ENCODE measurements at regions not wholly inside any gene's neighbourhood (a gene's known extent, or its start where the extent isn't known, plus 50 kb on each side); places are given as distances from the start of the nearest gene placed in this dataset.
A peak's percentile ranks its signal among the peaks of the same experiment; 100 is the strongest.

- TF ChIP-seq CTCF (IDR thresholded peaks at IDR 0.05; ENCODE audit: borderline replicate concordance, extremely low read depth, insufficient read depth), result no peak
- no peaks in the 10 kb centered on the region for H3K9me3 ChIP-seq (ENCODE audit: control insufficient read depth in 2 of 3, insufficient read depth in 1 of 3, low read length in 3 of 3)
- H3K9ac ChIP-seq (ENCODE audit: low read length in 3 of 3), result no peak overlapping the region
- no peak overlapping the region for H3K4me3 ChIP-seq (ENCODE audit: low read length in 3 of 3)
- FAIRE-seq, result no peak
- peaks cover 28% of the 10 kb centered on the region for H3K27me3 ChIP-seq (ENCODE audit: control insufficient read depth, insufficient read depth, low read length)
- peaks cover 0 to 2% (median 0%) of the 10 kb centered on the region in 3 donors for H3K4me1 ChIP-seq (ENCODE audit: control insufficient read depth in 2 of 3, insufficient read depth in 2 of 3, low read depth in 1 of 3, low read length in 3 of 3)
- intact Hi-C loops (cut with DNase I), result no loop called here
- H3K36me3 ChIP-seq (ENCODE audit: control insufficient read depth in 2 of 3, insufficient read depth in 3 of 3, low read length in 3 of 3), result no peaks in the 10 kb centered on the region
- peak; percentile 21 to 65 (median 48) for DNase-seq
- H3K27ac ChIP-seq (ENCODE audit: low read depth in 2 of 2, low read length in 2 of 2), result no peak overlapping the region
Observed at GRCh38 chr14:104460791-104461651, 118.5 kb upstream of the C14orf180 start.

GRCh38 chr14:104461676-104462449 is 117.7 kb upstream of the C14orf180 start:
- TF ChIP-seq CTCF (IDR thresholded peaks at IDR 0.05; ENCODE audit: borderline replicate concordance, extremely low read depth, insufficient read depth), result no peak
- Histone ChIP-seq H3K9me3 (ENCODE audit: control insufficient read depth in 2 of 3, insufficient read depth in 1 of 3, low read length in 3 of 3) (no peaks in the 10 kb centered on the region), H3K36me3 (ENCODE audit: control insufficient read depth in 2 of 3, insufficient read depth in 3 of 3, low read length in 3 of 3) (no peaks in the 10 kb centered on the region), H3K27me3 (ENCODE audit: control insufficient read depth, insufficient read depth, low read length) (peaks cover 28% of the 10 kb centered on the region), H3K4me3 (ENCODE audit: low read length in 3 of 3) (no peak overlapping the region), H3K9ac (ENCODE audit: low read length in 3 of 3) (no peak overlapping the region), H3K4me1 (ENCODE audit: control insufficient read depth in 2 of 3, insufficient read depth in 2 of 3, low read depth in 1 of 3, low read length in 3 of 3) (peaks cover 0 to 2% (median 0%) of the 10 kb centered on the region in 3 donors), H3K27ac (ENCODE audit: low read depth in 2 of 2, low read length in 2 of 2) (no peak overlapping the region)
- peak in 1 of 5 donors; percentile 13 for DNase-seq
- no peak for FAIRE-seq
- intact Hi-C loops (cut with DNase I), result no loop called here

GRCh38 chr14:104462651-104463630 is 116.6 kb upstream of the C14orf180 start:
- H3K9me3 ChIP-seq (ENCODE audit: control insufficient read depth in 2 of 3, insufficient read depth in 1 of 3, low read length in 3 of 3), result no peaks in the 10 kb centered on the region
- no peaks in the 10 kb centered on the region for H3K36me3 ChIP-seq (ENCODE audit: control insufficient read depth in 2 of 3, insufficient read depth in 3 of 3, low read length in 3 of 3)
- DNase-seq, result no peak
- no peak overlapping the region for H3K27ac ChIP-seq (ENCODE audit: low read depth in 2 of 2, low read length in 2 of 2)
- peaks cover 24% of the 10 kb centered on the region for H3K27me3 ChIP-seq (ENCODE audit: control insufficient read depth, insufficient read depth, low read length)
- H3K4me3 ChIP-seq (ENCODE audit: low read length in 3 of 3), result no peak overlapping the region
- peaks cover 0 to 2% (median 0%) of the 10 kb centered on the region in 3 donors for H3K4me1 ChIP-seq (ENCODE audit: control insufficient read depth in 2 of 3, insufficient read depth in 2 of 3, low read depth in 1 of 3, low read length in 3 of 3)
- intact Hi-C loops (cut with DNase I), result no loop called here
- no peak overlapping the region for H3K9ac ChIP-seq (ENCODE audit: low read length in 3 of 3)
- no peak for FAIRE-seq
- no peak for TF ChIP-seq CTCF (IDR thresholded peaks at IDR 0.05; ENCODE audit: borderline replicate concordance, extremely low read depth, insufficient read depth)
